Esophagus mucosa (tissue), 1 donor: ENCODE measurements at regions not wholly inside any gene's neighbourhood (a gene's known extent, or its start where the extent isn't known, plus 50 kb on each side); places are given as distances from the start of the nearest gene placed in this dataset.

Experiments used
- ATAC-seq: fragments of 200-7000 bp; cut with Tn5 transposase; one replicate; pipeline ENCODE4 v1.9.1; 2020
- donor health status: DM: yes; HTN: yes; CAD: no.

DNA sequence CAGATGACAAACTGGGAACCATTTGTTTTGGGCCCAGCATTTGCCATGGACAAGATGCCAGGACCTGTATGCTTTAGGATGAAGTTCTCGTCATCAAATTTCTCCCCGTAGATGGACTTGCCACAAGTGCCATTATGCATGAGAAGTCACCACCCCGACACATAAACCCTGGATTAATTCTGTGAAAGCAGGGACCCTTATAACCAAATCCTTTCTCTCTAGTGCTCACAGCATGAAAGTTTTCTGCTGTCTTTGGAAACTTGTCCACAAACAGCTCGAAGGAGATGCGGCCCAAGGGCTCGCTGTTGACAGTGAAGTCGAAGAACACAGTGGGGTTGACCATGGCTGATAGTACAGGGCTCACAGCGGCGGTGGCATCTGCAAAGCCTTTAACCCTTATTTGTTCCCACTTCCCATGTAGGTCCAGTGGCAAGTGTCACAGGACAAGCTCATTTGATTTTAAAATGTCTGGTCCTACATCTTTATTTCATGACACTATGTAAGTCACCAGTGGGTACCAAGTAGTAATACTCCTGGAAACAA is 75.2 kb upstream of the MIR17HG start:
- no peak for ATAC-seq

DNA sequence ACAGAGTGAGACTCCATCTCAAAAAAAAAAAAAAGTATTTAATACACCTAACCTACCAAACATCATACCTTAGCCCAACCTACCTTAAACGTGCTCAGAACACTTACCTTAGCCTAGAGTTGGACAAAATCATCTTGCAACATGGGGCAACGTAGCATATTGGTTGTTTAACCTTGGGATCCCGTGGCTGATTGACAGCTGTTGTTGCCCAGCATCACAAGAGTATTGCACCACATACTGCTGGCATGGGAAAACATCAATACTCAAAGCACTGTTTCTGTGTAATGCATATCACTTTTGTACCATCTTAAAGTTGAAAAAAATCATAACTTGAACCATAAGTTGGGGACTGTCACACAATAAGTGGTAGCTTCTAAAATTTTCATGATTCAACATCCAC is 73.8 kb upstream of the MIR17HG start:
- no peak for ATAC-seq

DNA sequence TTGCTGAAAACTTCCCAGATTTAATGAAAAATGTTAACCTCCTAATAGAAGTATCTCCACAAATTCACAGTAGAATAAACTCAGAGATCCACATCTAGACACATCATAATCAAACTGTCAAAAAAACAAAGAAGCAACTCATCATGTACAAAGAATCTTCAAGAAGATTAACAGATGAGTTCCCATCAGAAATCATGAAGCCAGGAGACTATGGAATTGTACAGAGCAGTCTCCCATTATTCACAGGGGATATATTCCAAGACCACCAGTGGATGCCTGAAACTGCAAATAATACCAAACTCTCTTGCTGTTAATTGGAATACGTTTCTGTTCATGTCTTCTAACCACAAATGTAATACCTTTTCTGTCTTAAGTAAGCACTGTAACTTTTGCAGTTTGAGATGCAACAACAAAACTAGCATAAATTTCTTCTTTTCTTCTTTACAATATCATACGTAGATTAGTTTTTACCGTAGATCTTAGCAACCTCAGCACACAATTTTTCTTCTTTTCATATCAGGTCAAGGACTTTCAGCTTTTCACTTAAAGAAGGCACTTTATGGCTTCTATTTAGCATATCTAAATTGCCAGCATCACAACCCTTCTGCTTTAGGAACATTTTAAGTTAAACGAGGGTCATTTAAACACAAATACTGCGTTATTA is 70.3 kb upstream of the MIR17HG start:
- no peak for ATAC-seq

DNA sequence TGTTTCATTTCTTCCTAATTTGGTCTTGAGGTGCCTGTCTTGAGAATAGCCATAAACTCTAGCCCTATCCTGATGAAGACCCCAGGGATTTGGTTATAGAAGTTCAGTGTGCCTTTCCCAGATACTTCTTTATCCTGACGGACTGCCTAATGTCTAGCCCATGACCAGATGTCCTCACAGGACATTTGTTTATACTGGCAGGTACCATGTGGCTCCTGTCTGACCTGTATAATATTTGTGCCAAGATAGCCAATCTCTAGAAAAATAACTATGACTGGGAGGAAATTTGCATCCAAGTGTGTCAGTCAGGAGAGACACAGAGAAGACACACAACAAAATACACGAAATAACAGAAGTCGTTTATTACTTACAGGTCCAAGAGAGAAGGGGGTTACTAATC is 69.2 kb upstream of the MIR17HG start:
- ATAC-seq = no peak

DNA sequence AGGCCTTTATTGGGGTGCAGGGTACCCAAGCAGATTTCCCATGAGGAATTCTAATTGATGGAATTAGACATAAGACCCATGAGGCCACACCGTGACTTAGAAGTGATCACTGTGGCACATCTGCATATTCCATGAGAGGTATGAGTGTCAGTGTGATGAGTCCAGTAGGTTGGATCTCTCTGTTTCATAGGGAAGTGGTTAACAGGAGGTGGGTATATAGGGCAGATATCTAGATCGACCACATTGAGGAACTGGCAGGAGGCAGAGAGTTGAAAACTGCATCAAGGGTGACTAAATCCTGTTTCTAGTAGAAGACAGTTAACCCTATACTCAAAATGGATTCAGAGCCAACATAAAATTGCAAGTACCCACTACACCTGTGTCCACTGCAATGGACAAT is 68.6 kb upstream of the MIR17HG start:
- no peak for ATAC-seq

DNA sequence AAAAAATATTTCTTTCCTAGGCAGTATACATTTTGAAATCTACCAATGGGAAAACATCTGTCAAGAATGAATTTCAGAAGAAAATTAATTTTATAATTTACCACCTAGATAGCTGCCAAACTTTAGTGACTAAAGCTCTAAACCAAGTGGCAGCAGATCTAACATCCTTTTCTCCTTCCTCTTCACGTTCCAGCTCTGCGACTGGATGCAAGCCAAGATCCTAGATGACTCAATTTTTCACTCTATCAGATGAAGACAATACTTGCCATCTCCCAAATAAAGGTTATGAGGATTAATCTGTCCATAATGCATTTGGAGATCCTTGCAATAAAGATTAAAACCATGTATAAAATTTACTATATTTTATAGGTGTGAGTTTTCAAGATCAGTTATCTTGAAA is 66.7 kb upstream of the MIR17HG start:
- no peak for ATAC-seq

DNA sequence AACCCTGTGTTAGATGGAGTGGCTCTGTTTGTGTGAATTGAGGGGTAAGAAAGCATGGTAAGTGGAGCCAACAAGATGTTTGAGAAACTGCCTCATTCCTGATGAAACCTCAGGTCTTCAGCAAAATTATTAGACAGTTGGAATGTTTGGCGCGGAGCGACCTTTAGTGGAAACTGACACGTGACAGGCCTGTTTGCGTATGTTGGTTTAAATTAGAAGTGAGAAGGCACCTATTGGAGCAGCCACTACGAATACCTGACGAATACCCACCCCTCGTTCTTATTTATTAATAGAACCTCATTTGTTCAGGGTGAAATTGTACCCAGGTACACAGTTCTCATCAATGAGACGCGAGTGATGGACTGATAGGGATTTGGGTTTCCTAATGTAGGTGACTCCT is 63.2 kb upstream of the MIR17HG start:
- no peak for ATAC-seq

DNA sequence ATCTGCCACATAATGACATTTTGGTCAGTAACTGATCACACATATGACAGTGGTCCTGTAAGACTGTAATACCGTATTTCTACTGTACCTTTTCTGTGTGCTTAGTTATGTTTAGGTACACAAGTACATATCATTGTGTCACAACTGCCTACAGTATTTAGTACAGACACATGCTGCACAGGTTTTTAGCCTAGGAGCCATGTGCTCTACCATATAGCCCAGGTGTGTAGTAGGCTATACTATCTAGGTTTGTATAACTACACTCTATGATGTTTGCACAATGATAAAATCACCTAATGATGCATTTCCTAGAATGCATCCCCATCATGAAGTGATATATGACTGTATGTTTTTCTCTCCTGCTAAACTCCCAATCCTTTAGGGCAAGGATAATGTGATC is 61.2 kb upstream of the MIR17HG start:
- ATAC-seq = no peak

DNA sequence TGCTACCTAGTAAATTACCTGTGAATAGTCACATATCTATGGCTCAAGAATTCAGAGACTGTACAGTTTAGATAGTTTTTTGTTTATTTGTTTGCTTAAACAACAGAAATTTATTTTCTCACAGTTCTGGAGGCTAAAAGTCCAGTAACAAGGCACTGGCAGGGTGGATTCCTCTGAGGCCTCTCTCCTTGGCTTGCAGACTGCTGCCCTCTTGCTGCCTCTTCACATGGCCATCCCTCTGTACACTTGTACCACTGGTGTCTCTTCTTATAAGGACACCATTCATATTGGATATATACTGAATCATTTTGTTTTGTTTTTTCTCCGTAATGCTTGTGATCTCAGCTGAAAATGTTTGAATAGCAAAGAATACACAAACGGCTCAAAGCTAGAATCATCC is 56.4 kb upstream of the MIR17HG start:
- no peak for ATAC-seq

DNA sequence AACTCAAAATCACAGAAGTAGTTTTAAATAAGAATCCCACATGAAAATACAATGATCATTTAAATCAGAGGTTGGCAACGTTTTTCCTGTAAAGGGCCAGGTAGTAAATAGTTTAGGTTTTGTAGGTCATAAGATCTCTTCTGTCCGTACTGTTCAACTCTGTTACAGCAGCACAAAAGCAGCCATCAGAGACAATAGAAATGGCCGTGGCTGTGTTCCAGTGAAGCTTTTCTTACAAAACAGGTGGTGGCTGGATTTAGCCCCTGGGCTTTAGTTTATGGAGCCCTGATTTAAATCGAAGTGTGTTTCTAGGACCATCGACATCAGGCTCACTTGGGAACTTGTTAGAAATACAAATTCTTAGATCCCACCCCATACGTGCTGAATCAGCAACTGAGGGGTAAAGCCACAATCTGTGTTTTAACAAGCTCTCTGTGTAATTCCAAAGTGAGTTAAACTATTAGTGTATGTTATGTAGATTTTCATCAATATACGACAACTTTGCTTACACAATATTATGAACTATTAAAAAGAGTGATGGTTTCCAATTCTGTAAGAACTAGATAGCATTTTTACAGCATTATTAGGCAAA is 54.8 kb upstream of the MIR17HG start:
- no peak for ATAC-seq

DNA sequence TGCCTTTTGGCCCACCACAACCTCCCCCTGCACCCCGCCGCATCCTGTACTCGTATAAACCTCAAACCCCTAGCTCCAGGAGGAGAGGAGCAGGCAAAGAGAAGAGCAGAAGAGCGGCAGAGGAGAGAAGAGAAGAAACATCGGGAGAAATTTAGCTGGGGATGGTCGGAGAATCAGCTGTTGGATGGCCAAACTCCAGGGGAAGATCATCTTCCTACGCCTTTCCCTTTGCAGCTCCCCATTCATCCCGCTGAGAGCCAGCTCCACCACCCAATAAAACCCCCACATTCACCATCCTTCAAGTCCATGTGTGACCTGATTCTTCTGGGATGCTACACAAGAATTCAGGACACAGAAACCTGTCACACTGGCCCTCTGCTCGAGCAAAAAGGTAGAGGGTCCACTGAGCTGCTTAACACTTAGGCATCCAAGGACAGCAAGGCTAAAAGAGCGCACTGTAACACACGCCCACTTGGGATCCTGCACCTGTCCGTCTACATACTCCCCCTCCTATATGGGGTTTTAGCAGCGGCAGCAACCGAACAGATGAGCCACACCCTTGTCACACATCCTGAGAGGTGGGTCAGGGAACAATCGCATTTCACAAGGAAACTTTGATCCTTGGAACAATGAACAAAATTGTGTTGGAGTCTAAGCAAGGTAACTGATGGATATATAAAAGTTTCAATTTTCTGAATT is 51.6 kb upstream of the MIR17HG start:
- ATAC-seq = no peak

DNA sequence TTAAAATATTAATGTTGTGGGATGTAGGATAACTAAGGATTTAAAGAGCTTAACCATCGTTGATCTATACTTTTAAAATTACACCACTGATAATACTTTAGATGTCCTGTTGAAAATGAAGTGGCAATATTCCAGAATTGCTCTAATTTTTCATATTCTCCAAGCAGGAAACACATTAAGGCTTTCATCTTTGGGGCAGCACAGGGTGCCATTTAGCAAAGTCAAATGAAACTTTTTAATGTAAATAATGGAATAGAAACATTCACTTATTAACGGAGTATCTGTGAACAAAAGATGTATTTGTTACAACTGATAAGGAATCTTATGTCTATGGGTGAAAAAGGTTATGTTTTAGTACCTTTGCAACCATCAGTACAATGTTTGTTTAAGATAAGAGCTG is 50.0 kb upstream of the MIR17HG start:
- no peak for ATAC-seq
